Right atrium auricular region (tissue), 2 donors: ENCODE measurements at regions not wholly inside any gene's neighbourhood (a gene's known extent, or its start where the extent isn't known, plus 50 kb on each side); places are given as distances from the start of the nearest gene placed in this dataset.

Experiments used
- DNase-seq: peaks from one replicate; pipeline ENCODE4 v3.0.0-alpha.2; 2019; ENCODE audit warnings: low spot score
- H3K27ac ChIP-seq, 2 donors: fragments of 200-600 bp; sonication (generic); 1 replicate in 1 of 2; 2 replicates in 1 of 2; pipeline ENCODE4 v1.5.1; 2016 to 2019
- H3K27me3 ChIP-seq, 2 donors: fragments of 200-600 bp; sonication (generic); one replicate each; pipeline versions ENCODE4 v1.5.1 to v1.6.0; 2017 to 2019
- H3K36me3 ChIP-seq: fragments of 200-600 bp; sonication (generic); one replicate; pipeline ENCODE4 v1.5.1; 2016
- H3K4me1 ChIP-seq, 2 donors: fragments of 200-600 bp; sonication (generic); one replicate each; pipeline versions ENCODE4 v1.5.1 to v1.6.0; 2017 to 2019
- H3K4me3 ChIP-seq, 2 donors: fragments of 200-600 bp; sonication (generic); 1 replicate in 1 of 2; 2 replicates in 1 of 2; pipeline ENCODE4 v1.5.1; 2017 to 2019; ENCODE audit warnings: mild to moderate bottlenecking in 1 of 2, moderate library complexity in 1 of 2
- H3K9me3 ChIP-seq, 2 donors: fragments of 200-600 bp; sonication (generic); one replicate each; pipeline ENCODE4 v1.5.1; 2019
- TF ChIP-seq, protein P1 (sequence below), 2 donors: fragments of 200-600 bp; sonication (generic); IDR thresholded peaks; one replicate each; pipeline ENCODE4 v1.5.1; 2019; ENCODE audit warnings: antibody characterized with exemption in 2 of 2

DNA sequence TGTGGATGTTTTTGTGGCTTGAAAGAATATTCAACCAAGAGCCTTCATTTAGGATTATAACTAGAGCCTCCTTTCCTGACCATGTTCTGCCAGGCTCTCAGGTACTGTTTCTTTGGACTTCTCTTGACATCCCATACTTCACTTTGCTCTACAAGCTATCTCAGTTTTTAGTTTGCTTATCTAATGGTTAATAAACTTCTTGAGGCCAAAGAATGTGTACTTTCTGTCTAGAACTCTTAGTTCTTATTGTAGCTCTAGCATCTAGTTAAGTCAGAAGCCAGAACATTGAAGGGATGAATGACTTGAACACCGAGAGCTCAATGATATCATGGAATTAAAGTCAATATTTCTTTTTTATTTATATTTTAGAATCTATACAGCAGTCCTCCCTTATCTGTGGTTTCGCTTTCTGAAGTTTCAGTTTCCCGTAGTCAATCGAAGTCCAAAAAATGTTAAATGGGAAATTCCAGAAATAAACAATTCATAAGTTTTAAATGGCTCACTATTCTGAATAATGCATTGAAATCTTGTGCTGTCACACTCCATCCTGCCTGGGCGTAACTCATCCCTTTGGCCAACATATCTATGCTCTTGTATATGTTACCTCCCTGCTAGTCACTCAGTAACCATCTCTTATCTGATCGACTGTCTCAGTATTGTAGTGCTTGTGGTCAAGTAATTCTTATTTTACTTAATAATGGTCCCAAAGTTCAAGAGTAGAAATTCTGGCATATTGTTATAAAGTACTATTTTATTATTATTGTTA, 368.6 kb upstream of the RBMS3 start:
- Histone ChIP-seq H3K27me3 (no peaks in the 10 kb centered on the region), H3K9me3 (no peaks in the 10 kb centered on the region), H3K36me3 (no peaks in the 10 kb centered on the region), H3K27ac (no peak overlapping the region), H3K4me1 (peaks cover 0 to 11% of the 10 kb centered on the region in 2 donors), H3K4me3 (no peak overlapping the region)
- TF ChIP-seq, protein P1, sequence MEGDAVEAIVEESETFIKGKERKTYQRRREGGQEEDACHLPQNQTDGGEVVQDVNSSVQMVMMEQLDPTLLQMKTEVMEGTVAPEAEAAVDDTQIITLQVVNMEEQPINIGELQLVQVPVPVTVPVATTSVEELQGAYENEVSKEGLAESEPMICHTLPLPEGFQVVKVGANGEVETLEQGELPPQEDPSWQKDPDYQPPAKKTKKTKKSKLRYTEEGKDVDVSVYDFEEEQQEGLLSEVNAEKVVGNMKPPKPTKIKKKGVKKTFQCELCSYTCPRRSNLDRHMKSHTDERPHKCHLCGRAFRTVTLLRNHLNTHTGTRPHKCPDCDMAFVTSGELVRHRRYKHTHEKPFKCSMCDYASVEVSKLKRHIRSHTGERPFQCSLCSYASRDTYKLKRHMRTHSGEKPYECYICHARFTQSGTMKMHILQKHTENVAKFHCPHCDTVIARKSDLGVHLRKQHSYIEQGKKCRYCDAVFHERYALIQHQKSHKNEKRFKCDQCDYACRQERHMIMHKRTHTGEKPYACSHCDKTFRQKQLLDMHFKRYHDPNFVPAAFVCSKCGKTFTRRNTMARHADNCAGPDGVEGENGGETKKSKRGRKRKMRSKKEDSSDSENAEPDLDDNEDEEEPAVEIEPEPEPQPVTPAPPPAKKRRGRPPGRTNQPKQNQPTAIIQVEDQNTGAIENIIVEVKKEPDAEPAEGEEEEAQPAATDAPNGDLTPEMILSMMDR (IDR thresholded peaks at IDR 0.05): no peak
- DNase-seq: no peak

DNA sequence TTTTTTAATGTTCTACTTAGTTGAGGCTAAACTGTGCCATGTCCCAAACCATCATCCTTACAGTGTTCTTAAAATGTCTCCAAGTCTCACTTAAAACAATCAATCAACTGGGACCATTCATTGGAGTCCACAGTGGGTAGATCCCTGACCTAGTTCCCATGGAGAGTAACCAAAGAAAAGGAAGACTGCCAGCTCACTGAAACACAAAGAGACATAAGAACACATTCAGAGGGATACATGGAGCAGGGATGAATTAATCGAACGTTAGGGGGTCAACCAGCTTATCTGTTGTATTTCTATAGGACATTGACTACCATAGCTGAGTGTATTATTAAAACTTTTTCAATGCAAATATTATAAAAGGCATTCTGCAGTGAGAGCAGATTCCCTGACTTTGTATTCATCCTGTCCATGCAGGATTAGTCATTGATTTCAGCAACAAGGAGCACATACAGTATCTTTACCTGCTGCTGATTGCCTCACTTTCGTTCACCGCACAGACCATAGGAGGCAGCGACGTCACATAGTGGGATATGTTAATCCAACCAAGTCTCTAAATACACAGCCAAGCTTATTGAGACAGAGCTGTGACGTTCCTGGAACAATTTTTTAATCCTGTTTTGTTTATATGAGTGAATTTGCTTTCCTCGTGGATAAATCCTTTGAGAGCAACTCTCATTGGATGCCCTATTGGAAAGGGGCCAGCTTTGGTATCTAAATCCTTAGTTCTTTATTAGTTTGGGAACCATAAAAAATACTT, 364.9 kb upstream of the RBMS3 start:
- peak overlapping the region; percentile 46 to 52 for H3K27ac ChIP-seq
- H3K4me3 ChIP-seq: peak overlapping the region in 1 of 2 donors; percentile 29
- H3K27me3 ChIP-seq: no peaks in the 10 kb centered on the region
- DNase-seq: no peak
- peaks cover 0 to 11% of the 10 kb centered on the region in 2 donors for H3K4me1 ChIP-seq
- TF ChIP-seq, protein P1 (IDR thresholded peaks at IDR 0.05): no peak
- H3K9me3 ChIP-seq: no peaks in the 10 kb centered on the region
- H3K36me3 ChIP-seq: no peaks in the 10 kb centered on the region

GRCh38 chr3:28916713-28917499, 364.0 kb upstream of the RBMS3 start:
- H3K27ac ChIP-seq: peak overlapping the region; percentile 46 to 52
- H3K4me3 ChIP-seq: peak overlapping the region; percentile 10 to 29
- peaks cover 0 to 11% of the 10 kb centered on the region in 2 donors for H3K4me1 ChIP-seq
- TF ChIP-seq, protein P1 (IDR thresholded peaks at IDR 0.05): peak; percentile 28 to 70
- H3K36me3 ChIP-seq: no peaks in the 10 kb centered on the region
- peak; percentile 83 for DNase-seq
- H3K9me3 ChIP-seq: no peaks in the 10 kb centered on the region
- H3K27me3 ChIP-seq: no peaks in the 10 kb centered on the region

- Histone ChIP-seq H3K27ac (no peak overlapping the region), H3K27me3 (no peaks in the 10 kb centered on the region), H3K9me3 (no peaks in the 10 kb centered on the region), H3K36me3 (no peaks in the 10 kb centered on the region), H3K4me1 (peaks cover 0 to 11% of the 10 kb centered on the region in 2 donors), H3K4me3 (no peak overlapping the region)
- TF ChIP-seq, protein P1 (IDR thresholded peaks at IDR 0.05): no peak
- no peak for DNase-seq
Measured at GRCh38 chr3:28917895-28918475, 362.9 kb upstream of the RBMS3 start.

GRCh38 chr3:28922376-28922775, 358.5 kb upstream of the RBMS3 start:
- H3K36me3 ChIP-seq: no peaks in the 10 kb centered on the region
- no peaks in the 10 kb centered on the region for H3K27me3 ChIP-seq
- DNase-seq: no peak
- no peaks in the 10 kb centered on the region for H3K9me3 ChIP-seq
- H3K27ac ChIP-seq: no peak overlapping the region
- no peaks in the 10 kb centered on the region for H3K4me1 ChIP-seq
- TF ChIP-seq, protein P1 (IDR thresholded peaks at IDR 0.05): no peak
- no peak overlapping the region for H3K4me3 ChIP-seq
